Loucy (cell line): ENCODE measurements at regions not wholly inside any gene's neighbourhood (a gene's known extent, or its start where the extent isn't known, plus 50 kb on each side); places are given as distances from the start of the nearest gene placed in this dataset.

ENCODE experiments used
- H2AFZ ChIP-seq: fragments of 200-600 bp; sonication (generic); 2 replicates; pipeline ENCODE4 v1.6.0; 2016; ENCODE audit warnings: antibody characterized with exemption, mild to moderate bottlenecking, low read length, moderate library complexity
- H3F3A ChIP-seq: fragments of 200-600 bp; 2 replicates; pipeline ENCODE4 v1.6.0; 2016; ENCODE audit warnings: antibody characterized with exemption, low read depth, mild to moderate bottlenecking
- H3K27me3 ChIP-seq: fragments of 200-600 bp; sonication (generic); 2 replicates; pipeline ENCODE4 v1.6.1; 2014; ENCODE audit warnings: low read length, mild to moderate bottlenecking; ENCODE audit not compliant: insufficient read depth, poor library complexity, severe bottlenecking
- H3K36me3 ChIP-seq: fragments of 200-600 bp; sonication (generic); 2 replicates; pipeline ENCODE4 v1.6.1; 2016; ENCODE audit warnings: low read length; ENCODE audit not compliant: insufficient read depth
- H3K4me1 ChIP-seq: fragments of 200-600 bp; sonication (generic); 2 replicates; pipeline ENCODE4 v1.5.1; 2014; ENCODE audit warnings: low read length, mild to moderate bottlenecking; ENCODE audit not compliant: insufficient read depth, poor library complexity, severe bottlenecking
- H3K4me2 ChIP-seq: fragments of 200-600 bp; sonication (generic); 2 replicates; pipeline ENCODE4 v1.6.0; 2014; ENCODE audit warnings: antibody characterized with exemption, low read length, low read depth, mild to moderate bottlenecking; ENCODE audit not compliant: poor library complexity, severe bottlenecking
- H3K4me3 ChIP-seq: fragments of 200-600 bp; sonication (generic); 2 replicates; pipeline ENCODE4 v1.5.1; 2014; ENCODE audit warnings: low read length, mild to moderate bottlenecking, mixed read lengths; ENCODE audit not compliant: poor library complexity, severe bottlenecking
- H3K79me2 ChIP-seq: fragments of 200-600 bp; sonication (generic); 2 replicates; pipeline ENCODE4 v1.6.1; 2014; ENCODE audit warnings: low read length; ENCODE audit not compliant: insufficient read depth
- H3K9ac ChIP-seq: fragments of 200-600 bp; sonication (generic); 2 replicates; pipeline ENCODE4 v1.6.0; 2014; ENCODE audit warnings: mild to moderate bottlenecking, low read depth, low read length, moderate library complexity; ENCODE audit not compliant: poor library complexity, severe bottlenecking
- H3K9me2 ChIP-seq: fragments of 200-600 bp; sonication (generic); replicated peaks from 2 replicates; pipeline ENCODE4 v1.6.1; 2016; ENCODE audit warnings: low read depth, low read length, mixed read lengths
- H3K9me3 ChIP-seq: fragments of 200-600 bp; sonication (generic); 2 replicates; pipeline ENCODE4 v1.6.1; 2014; ENCODE audit warnings: mild to moderate bottlenecking, antibody characterized with exemption, low read length, low read depth; ENCODE audit not compliant: insufficient read depth
- H4K20me1 ChIP-seq: fragments of 200-600 bp; sonication (generic); 2 replicates; pipeline ENCODE4 v1.6.0; 2014; ENCODE audit warnings: antibody characterized with exemption, low read length, mild to moderate bottlenecking; ENCODE audit not compliant: insufficient read depth, poor library complexity, severe bottlenecking
- CTCF ChIP-seq: fragments of 200-600 bp; sonication (generic); conservative IDR thresholded peaks from 2 replicates; pipeline ENCODE4 v1.5.1; 2014; ENCODE audit warnings: mild to moderate bottlenecking, antibody characterized with exemption, low read length
- EZH2phosphoT487 ChIP-seq: fragments of 200-600 bp; IDR thresholded peaks from 2 replicates; pipeline ENCODE4 v1.6.1; 2018; ENCODE audit warnings: antibody characterized with exemption, mild to moderate bottlenecking, moderate library complexity, borderline replicate concordance

GRCh38 chr10:78808736-78809367 is 259.9 kb upstream of the ZMIZ1 start:
- Histone ChIP-seq H3K79me2 (no peaks in the 10 kb centered on the region), H2AFZ (no peak overlapping the region), H3K4me3 (no peak overlapping the region), H3K9ac (no peak overlapping the region), H3K9me2 (no peaks in the 10 kb centered on the region), H3F3A (no peaks in the 10 kb centered on the region), H3K36me3 (no peaks in the 10 kb centered on the region), H3K9me3 (no peaks in the 10 kb centered on the region), H4K20me1 (no peaks in the 10 kb centered on the region), H3K27me3 (no peaks in the 10 kb centered on the region), H3K4me2 (no peak overlapping the region), H3K4me1 (no peaks in the 10 kb centered on the region)
- TF ChIP-seq EZH2phosphoT487: no peak
- TF ChIP-seq CTCF: no peak

GRCh38 chr10:78811174-78811573 is 257.6 kb upstream of the ZMIZ1 start:
- no peak overlapping the region for H3K4me3 ChIP-seq
- TF ChIP-seq CTCF (no peak), EZH2phosphoT487 (no peak)
- H3F3A ChIP-seq: no peaks in the 10 kb centered on the region
- no peaks in the 10 kb centered on the region for H3K79me2 ChIP-seq
- H3K9ac ChIP-seq: no peak overlapping the region
- H3K36me3 ChIP-seq: no peaks in the 10 kb centered on the region
- H3K27me3 ChIP-seq: no peaks in the 10 kb centered on the region
- H3K4me1 ChIP-seq: no peaks in the 10 kb centered on the region
- no peaks in the 10 kb centered on the region for H4K20me1 ChIP-seq
- H3K9me3 ChIP-seq: no peaks in the 10 kb centered on the region
- no peaks in the 10 kb centered on the region for H3K9me2 ChIP-seq
- no peak overlapping the region for H3K4me2 ChIP-seq
- no peak overlapping the region for H2AFZ ChIP-seq

GRCh38 chr10:78812571-78813318 is 256.0 kb upstream of the ZMIZ1 start:
- TF ChIP-seq EZH2phosphoT487 (no peak), CTCF (no peak)
- Histone ChIP-seq H4K20me1 (no peaks in the 10 kb centered on the region), H3K4me2 (no peak overlapping the region), H3K4me1 (no peaks in the 10 kb centered on the region), H3K9ac (no peak overlapping the region), H3K9me3 (no peaks in the 10 kb centered on the region), H3K27me3 (no peaks in the 10 kb centered on the region), H2AFZ (no peak overlapping the region), H3K79me2 (no peaks in the 10 kb centered on the region), H3K9me2 (no peaks in the 10 kb centered on the region), H3K4me3 (no peak overlapping the region), H3F3A (no peaks in the 10 kb centered on the region), H3K36me3 (no peaks in the 10 kb centered on the region)
